ENCODE measurements at regions not wholly inside any gene's neighbourhood (a gene's known extent, or its start where the extent isn't known, plus 50 kb on each side); places are given as distances from the start of the nearest gene placed in this dataset.

DNA sequence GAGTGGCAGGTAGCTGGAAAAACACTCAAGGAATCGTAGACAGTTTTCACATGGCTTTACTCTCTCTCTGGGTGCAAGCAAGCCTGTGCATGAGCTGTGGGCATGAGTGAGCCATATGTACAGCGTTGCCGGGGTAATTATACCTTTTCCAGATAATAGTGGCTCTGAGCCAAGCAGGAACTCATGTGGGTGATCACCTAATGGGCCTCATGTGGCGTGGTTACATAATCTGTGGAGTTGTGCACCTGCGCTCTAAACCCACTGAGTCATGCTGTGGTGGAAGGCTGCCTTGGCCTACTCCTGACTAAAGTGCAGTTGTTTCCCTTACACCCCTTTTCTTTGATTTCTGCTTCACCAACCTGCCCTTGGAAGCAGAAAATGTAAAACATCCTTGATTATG lies 1564.5 kb upstream of the PCDH10 start:
- no peak overlapping the region for H3K4me3 ChIP-seq (replicated peaks in 1 of 4; ENCODE audit: control extremely low read depth in 1 of 4, insufficient read depth in 1 of 4, low read depth in 3 of 4, low read length in 4 of 4)
- H4K20me1 ChIP-seq (ENCODE audit: control insufficient read depth, extremely low read depth, insufficient read depth, low read length), result no peaks in the 10 kb centered on the region
- no peak for TF ChIP-seq CTCF (conservative IDR thresholded peaks at IDR 0.05 in 1 of 2, IDR thresholded peaks at IDR 0.05 in 1 of 2; ENCODE audit: low read depth in 1 of 2, low read length in 2 of 2)
- TF ChIP-seq EZH2 (IDR thresholded peaks at IDR 0.05; ENCODE audit: low read length, missing control alignments), result no peak
- no peak overlapping the region for H3K4me2 ChIP-seq (ENCODE audit: extremely low read depth, insufficient read depth, low read length)
- DNase-seq (ENCODE audit: low read depth in 2 of 2), result no peak
- H3K27ac ChIP-seq (ENCODE audit: insufficient read depth, low read length), result no peak overlapping the region
- no peaks in the 10 kb centered on the region for H3K9me3 ChIP-seq (ENCODE audit: control insufficient read depth, insufficient read depth, low read depth, low read length)
- no peaks in the 10 kb centered on the region for H3K36me3 ChIP-seq (ENCODE audit: control insufficient read depth, insufficient read depth, low read length)
- no peak overlapping the region for H2AFZ ChIP-seq (ENCODE audit: low read length)
- H3K4me1 ChIP-seq (ENCODE audit: control insufficient read depth, extremely low read depth, insufficient read depth, low read length), result no peaks in the 10 kb centered on the region
- no peaks in the 10 kb centered on the region for H3K27me3 ChIP-seq (ENCODE audit: control insufficient read depth, insufficient read depth, low read length)
- no peaks in the 10 kb centered on the region for H3K79me2 ChIP-seq (ENCODE audit: control insufficient read depth, insufficient read depth, low read length)
- no peak overlapping the region for H3K9ac ChIP-seq (ENCODE audit: insufficient read depth, low read length)

DNA sequence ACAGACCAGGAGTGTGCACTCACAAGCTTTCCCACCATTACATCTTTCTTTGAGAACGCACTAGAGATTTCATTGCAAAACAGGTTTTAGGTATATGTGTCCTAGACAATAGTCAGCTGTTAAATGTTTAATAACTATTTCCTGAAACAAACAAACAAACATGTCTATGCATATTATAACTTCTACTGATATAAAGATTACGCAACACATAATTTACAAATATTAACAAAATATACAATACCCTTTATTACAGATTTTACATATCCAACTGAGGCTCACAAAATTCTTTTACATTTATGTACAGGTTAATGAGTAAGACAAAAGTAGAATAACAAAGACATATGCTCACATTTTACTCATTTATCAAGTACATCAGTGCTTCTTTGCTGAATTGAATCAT lies 1554.0 kb upstream of the PCDH10 start:
- no peak overlapping the region for H2AFZ ChIP-seq (ENCODE audit: low read length)
- DNase-seq (ENCODE audit: low read depth in 2 of 2), result no peak
- no peaks in the 10 kb centered on the region for H4K20me1 ChIP-seq (ENCODE audit: control insufficient read depth, extremely low read depth, insufficient read depth, low read length)
- H3K27me3 ChIP-seq (ENCODE audit: control insufficient read depth, insufficient read depth, low read length), result no peaks in the 10 kb centered on the region
- H3K9ac ChIP-seq (ENCODE audit: insufficient read depth, low read length), result no peak overlapping the region
- H3K27ac ChIP-seq (ENCODE audit: insufficient read depth, low read length), result no peak overlapping the region
- no peaks in the 10 kb centered on the region for H3K9me3 ChIP-seq (ENCODE audit: control insufficient read depth, insufficient read depth, low read depth, low read length)
- TF ChIP-seq CTCF (conservative IDR thresholded peaks at IDR 0.05 in 1 of 2, IDR thresholded peaks at IDR 0.05 in 1 of 2; ENCODE audit: low read depth in 1 of 2, low read length in 2 of 2), result no peak
- no peak for TF ChIP-seq EZH2 (IDR thresholded peaks at IDR 0.05; ENCODE audit: low read length, missing control alignments)
- no peak overlapping the region for H3K4me3 ChIP-seq (replicated peaks in 1 of 4; ENCODE audit: control extremely low read depth in 1 of 4, insufficient read depth in 1 of 4, low read depth in 3 of 4, low read length in 4 of 4)
- H3K36me3 ChIP-seq (ENCODE audit: control insufficient read depth, insufficient read depth, low read length), result no peaks in the 10 kb centered on the region
- H3K4me1 ChIP-seq (ENCODE audit: control insufficient read depth, extremely low read depth, insufficient read depth, low read length), result no peaks in the 10 kb centered on the region
- no peaks in the 10 kb centered on the region for H3K79me2 ChIP-seq (ENCODE audit: control insufficient read depth, insufficient read depth, low read length)
- H3K4me2 ChIP-seq (ENCODE audit: extremely low read depth, insufficient read depth, low read length), result no peak overlapping the region

DNA sequence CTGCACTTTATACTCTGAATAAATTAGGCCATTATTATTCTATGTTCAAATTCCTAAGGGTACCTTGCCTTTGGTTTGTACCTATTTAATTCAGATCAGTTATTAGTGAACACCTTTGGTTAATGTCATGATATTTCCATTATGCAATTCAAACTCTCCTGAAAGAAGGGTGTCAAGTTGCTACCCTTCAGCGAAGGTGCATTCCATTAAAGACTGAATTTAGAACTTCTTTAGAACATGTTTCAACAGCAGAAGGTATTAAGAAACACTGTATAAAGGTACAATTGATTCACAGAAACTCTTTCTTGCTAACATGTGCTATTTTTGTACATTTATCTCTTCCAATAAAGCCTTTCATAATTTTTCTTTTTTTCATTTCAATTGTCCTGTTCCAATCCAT lies 1545.4 kb upstream of the PCDH10 start:
- H2AFZ ChIP-seq (ENCODE audit: low read length), result no peak overlapping the region
- no peaks in the 10 kb centered on the region for H3K36me3 ChIP-seq (ENCODE audit: control insufficient read depth, insufficient read depth, low read length)
- H4K20me1 ChIP-seq (ENCODE audit: control insufficient read depth, extremely low read depth, insufficient read depth, low read length), result no peaks in the 10 kb centered on the region
- H3K4me1 ChIP-seq (ENCODE audit: control insufficient read depth, extremely low read depth, insufficient read depth, low read length), result no peaks in the 10 kb centered on the region
- H3K9ac ChIP-seq (ENCODE audit: insufficient read depth, low read length), result no peak overlapping the region
- no peaks in the 10 kb centered on the region for H3K27me3 ChIP-seq (ENCODE audit: control insufficient read depth, insufficient read depth, low read length)
- H3K4me3 ChIP-seq (replicated peaks in 1 of 4; ENCODE audit: control extremely low read depth in 1 of 4, insufficient read depth in 1 of 4, low read depth in 3 of 4, low read length in 4 of 4), result no peak overlapping the region
- DNase-seq (ENCODE audit: low read depth in 2 of 2), result no peak
- H3K79me2 ChIP-seq (ENCODE audit: control insufficient read depth, insufficient read depth, low read length), result no peaks in the 10 kb centered on the region
- TF ChIP-seq CTCF (conservative IDR thresholded peaks at IDR 0.05 in 1 of 2, IDR thresholded peaks at IDR 0.05 in 1 of 2; ENCODE audit: low read depth in 1 of 2, low read length in 2 of 2) (no peak), EZH2 (IDR thresholded peaks at IDR 0.05; ENCODE audit: low read length, missing control alignments) (no peak)
- no peak overlapping the region for H3K27ac ChIP-seq (ENCODE audit: insufficient read depth, low read length)
- no peak overlapping the region for H3K4me2 ChIP-seq (ENCODE audit: extremely low read depth, insufficient read depth, low read length)
- no peaks in the 10 kb centered on the region for H3K9me3 ChIP-seq (ENCODE audit: control insufficient read depth, insufficient read depth, low read depth, low read length)

All from fibroblast of lung (primary cell).